Parathyroid adenoma (tissue), 2 donors: ENCODE measurements at regions not wholly inside any gene's neighbourhood (a gene's known extent, or its start where the extent isn't known, plus 50 kb on each side); places are given as distances from the start of the nearest gene placed in this dataset.

Source experiments
- H2AFZ ChIP-seq: fragments of 300-600 bp; sonication (generic); one replicate; pipeline ENCODE4 v1.7.0; 2017; ENCODE audit warnings: antibody characterized with exemption, mild to moderate bottlenecking
- H3K27ac ChIP-seq: fragments of 300-600 bp; sonication (generic); one replicate; pipeline ENCODE4 v1.7.0; 2017
- H3K27me3 ChIP-seq: fragments of 300-600 bp; sonication (generic); one replicate; pipeline ENCODE4 v1.7.0; 2017; ENCODE audit warnings: low read length; ENCODE audit not compliant: control insufficient read depth, insufficient read depth
- H3K36me3 ChIP-seq: fragments of 300-600 bp; sonication (generic); one replicate; pipeline ENCODE4 v1.7.0; 2017; ENCODE audit warnings: low read length; ENCODE audit not compliant: control insufficient read depth, insufficient read depth
- H3K4me1 ChIP-seq: fragments of 300-600 bp; sonication (generic); one replicate; pipeline ENCODE4 v1.7.0; 2017; ENCODE audit warnings: control low read depth
- H3K4me2 ChIP-seq: fragments of 300-600 bp; sonication (generic); one replicate; pipeline ENCODE4 v1.7.0; 2017; ENCODE audit warnings: low read length
- H3K4me3 ChIP-seq: fragments of 300-600 bp; sonication (generic); one replicate; pipeline ENCODE4 v1.7.0; 2017; ENCODE audit warnings: low read depth, low read length
- H3K79me2 ChIP-seq: fragments of 300-600 bp; sonication (generic); one replicate; pipeline ENCODE4 v1.7.0; 2017; ENCODE audit warnings: control low read depth
- H3K9ac ChIP-seq: fragments of 300-600 bp; sonication (generic); one replicate; pipeline ENCODE4 v1.7.0; 2017; ENCODE audit warnings: mild to moderate bottlenecking
- H3K9me3 ChIP-seq: fragments of 300-600 bp; sonication (generic); one replicate; pipeline ENCODE4 v1.7.0; 2017; ENCODE audit warnings: low read length; ENCODE audit not compliant: control insufficient read depth
- TF ChIP-seq, protein P1 (sequence below): fragments of 300-600 bp; sonication (generic); IDR thresholded peaks from one replicate; pipeline ENCODE4 v1.7.0; 2017; ENCODE audit warnings: antibody characterized with exemption, mild to moderate bottlenecking
- donor health status: primary hyperparathyroidism.

DNA sequence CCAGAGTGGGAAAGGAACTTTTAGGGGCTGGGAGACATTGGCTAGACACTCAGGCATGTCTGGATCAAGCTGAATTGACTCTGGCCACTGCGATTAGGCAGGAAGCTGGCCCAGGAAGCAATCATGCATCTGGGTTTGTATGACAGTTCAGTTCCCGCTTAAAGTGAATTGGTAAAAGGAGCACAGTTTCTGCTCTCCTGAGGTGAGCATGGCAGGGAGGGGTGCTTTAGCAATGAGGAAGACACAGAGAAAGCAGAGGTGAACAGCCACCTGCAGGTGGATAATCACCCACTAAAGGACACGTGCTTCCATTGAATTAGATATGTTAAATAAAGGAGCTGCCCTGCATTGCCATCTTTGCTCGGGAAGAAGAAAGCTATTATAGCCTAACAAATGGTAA is 248.1 kb upstream of the MAP3K1 start:
- TF ChIP-seq, protein P1, sequence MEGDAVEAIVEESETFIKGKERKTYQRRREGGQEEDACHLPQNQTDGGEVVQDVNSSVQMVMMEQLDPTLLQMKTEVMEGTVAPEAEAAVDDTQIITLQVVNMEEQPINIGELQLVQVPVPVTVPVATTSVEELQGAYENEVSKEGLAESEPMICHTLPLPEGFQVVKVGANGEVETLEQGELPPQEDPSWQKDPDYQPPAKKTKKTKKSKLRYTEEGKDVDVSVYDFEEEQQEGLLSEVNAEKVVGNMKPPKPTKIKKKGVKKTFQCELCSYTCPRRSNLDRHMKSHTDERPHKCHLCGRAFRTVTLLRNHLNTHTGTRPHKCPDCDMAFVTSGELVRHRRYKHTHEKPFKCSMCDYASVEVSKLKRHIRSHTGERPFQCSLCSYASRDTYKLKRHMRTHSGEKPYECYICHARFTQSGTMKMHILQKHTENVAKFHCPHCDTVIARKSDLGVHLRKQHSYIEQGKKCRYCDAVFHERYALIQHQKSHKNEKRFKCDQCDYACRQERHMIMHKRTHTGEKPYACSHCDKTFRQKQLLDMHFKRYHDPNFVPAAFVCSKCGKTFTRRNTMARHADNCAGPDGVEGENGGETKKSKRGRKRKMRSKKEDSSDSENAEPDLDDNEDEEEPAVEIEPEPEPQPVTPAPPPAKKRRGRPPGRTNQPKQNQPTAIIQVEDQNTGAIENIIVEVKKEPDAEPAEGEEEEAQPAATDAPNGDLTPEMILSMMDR: no peak
- peaks cover 13% of the 10 kb centered on the region for H3K4me1 ChIP-seq

GRCh38 chr5:56566374-56567249 is 248.7 kb upstream of the MAP3K1 start:
- no peaks in the 10 kb centered on the region for H3K79me2 ChIP-seq

More for the DNA sequence above, 248.1 kb upstream of the MAP3K1 start:
- Histone ChIP-seq H3K27me3 (no peaks in the 10 kb centered on the region), H3K4me3 (no peak overlapping the region), H3K9ac (no peak overlapping the region), H2AFZ (peak overlapping the region; percentile 47), H3K36me3 (no peaks in the 10 kb centered on the region), H3K4me2 (no peak overlapping the region), H3K27ac (no peak overlapping the region), H3K79me2 (no peaks in the 10 kb centered on the region), H3K9me3 (no peaks in the 10 kb centered on the region)

GRCh38 chr5:56565644-56566043 is 249.7 kb upstream of the MAP3K1 start:
- no peak overlapping the region for H3K27ac ChIP-seq
- H3K36me3 ChIP-seq: no peaks in the 10 kb centered on the region
- H3K9ac ChIP-seq: no peak overlapping the region
- peaks cover 13% of the 10 kb centered on the region for H3K4me1 ChIP-seq
- H3K4me2 ChIP-seq: no peak overlapping the region
- no peaks in the 10 kb centered on the region for H3K9me3 ChIP-seq
- H2AFZ ChIP-seq: no peak overlapping the region
- H3K4me3 ChIP-seq: no peak overlapping the region
- no peaks in the 10 kb centered on the region for H3K79me2 ChIP-seq
- no peaks in the 10 kb centered on the region for H3K27me3 ChIP-seq
- TF ChIP-seq, protein P1: no peak

More at GRCh38 chr5:56566374-56567249, 248.7 kb upstream of the MAP3K1 start:
- Histone ChIP-seq H3K9ac (no peak overlapping the region), H3K36me3 (no peaks in the 10 kb centered on the region), H3K4me1 (peaks cover 13% of the 10 kb centered on the region), H3K9me3 (no peaks in the 10 kb centered on the region), H3K4me2 (peak overlapping the region; percentile 7), H3K4me3 (no peak overlapping the region), H2AFZ (peak overlapping the region; percentile 47), H3K27ac (no peak overlapping the region), H3K27me3 (no peaks in the 10 kb centered on the region)
- TF ChIP-seq, protein P1: no peak

DNA sequence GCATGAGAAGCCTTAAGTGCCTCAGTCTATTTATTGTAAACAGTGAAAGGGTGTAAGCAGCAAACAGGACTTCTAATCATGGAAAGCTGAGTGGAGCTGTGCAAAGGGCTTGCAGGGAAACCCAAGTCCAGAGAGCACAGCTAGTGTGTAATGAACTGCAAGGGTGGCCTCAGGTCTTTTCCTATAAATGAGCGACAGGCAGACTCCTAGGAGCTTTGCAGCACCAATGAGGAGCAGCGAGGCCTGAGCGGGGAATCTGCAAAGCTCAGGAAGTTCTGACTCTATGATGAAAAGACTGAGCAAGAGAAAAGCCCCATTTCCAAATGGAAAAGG is 250.1 kb upstream of the MAP3K1 start:
- H3K27me3 ChIP-seq: no peaks in the 10 kb centered on the region
- no peaks in the 10 kb centered on the region for H3K79me2 ChIP-seq
- no peak overlapping the region for H3K9ac ChIP-seq
- peaks cover 13% of the 10 kb centered on the region for H3K4me1 ChIP-seq
- H3K27ac ChIP-seq: no peak overlapping the region
- no peaks in the 10 kb centered on the region for H3K9me3 ChIP-seq
- TF ChIP-seq, protein P1: no peak
- H2AFZ ChIP-seq: no peak overlapping the region
- H3K36me3 ChIP-seq: no peaks in the 10 kb centered on the region
- H3K4me2 ChIP-seq: no peak overlapping the region
- H3K4me3 ChIP-seq: no peak overlapping the region
